Calu3 (cell line): ENCODE measurements at regions not wholly inside any gene's neighbourhood (a gene's known extent, or its start where the extent isn't known, plus 50 kb on each side); places are given as distances from the start of the nearest gene placed in this dataset.
A peak's percentile ranks its signal among the peaks of the same experiment; 100 is the strongest.

Experiments used
- BruUV-seq: library from RNA; stranded (reverse); fragments of 400-500 nt; replicated peaks from 2 replicates; lab custom pipeline; 2021; lab: Mats Ljungman, UMichigan
- CTCF ChIA-PET: fragments of 300-600 bp; sonication (Branson Sonifier 250); formaldehyde crosslinking; loops from one replicate; lab custom pipeline; 2022; ENCODE audit warnings: antibody characterized with exemption; lab: Charles Lee
- DNase-seq: peaks from one replicate; pipeline ENCODE4 v3.0.0; 2022
- H3K27ac Mint-ChIP-seq: one replicate; pipeline ENCODE4 v1.8.0; 2022; ENCODE audit warnings: mixed read lengths; ENCODE audit not compliant: unreplicated experiment
- H3K27me3 Mint-ChIP-seq: one replicate; pipeline ENCODE4 v1.8.0; 2022; ENCODE audit warnings: mixed read lengths; ENCODE audit not compliant: unreplicated experiment
- H3K36me3 Mint-ChIP-seq: one replicate; pipeline ENCODE4 v1.8.0; 2022; ENCODE audit warnings: mild to moderate bottlenecking, moderate library complexity, mixed read lengths; ENCODE audit not compliant: insufficient read depth, unreplicated experiment
- H3K4me1 Mint-ChIP-seq: one replicate; pipeline ENCODE4 v1.8.0; 2022; ENCODE audit warnings: mild to moderate bottlenecking, low read depth, mixed read lengths; ENCODE audit not compliant: unreplicated experiment
- H3K4me3 Mint-ChIP-seq: one replicate; pipeline ENCODE4 v1.8.0; 2022; ENCODE audit warnings: mild to moderate bottlenecking, low read depth, moderate library complexity, mixed read lengths; ENCODE audit not compliant: unreplicated experiment
- H3K9me3 Mint-ChIP-seq: one replicate; pipeline ENCODE4 v1.8.0; 2022; ENCODE audit warnings: low read depth, mixed read lengths; ENCODE audit not compliant: unreplicated experiment
- CTCF ChIP-seq: fragments of 200-600 bp; IDR thresholded peaks from one replicate; pipeline ENCODE4 v1.8.0; 2022; ENCODE audit warnings: antibody characterized with exemption; ENCODE audit not compliant: unreplicated experiment
- intact Hi-C: fragments of 100-400 bp; cut with micrococcal nuclease; formaldehyde crosslinking; loops from one replicate; pipeline ENCODE4 v1.10.0; 2022; ENCODE audit not compliant: unreplicated experiment

GRCh38 chr3:161914703-161915417, 418.3 kb downstream of the OTOL1 start:
- Mint-ChIP-seq H3K9me3 (peaks cover 10% of the 10 kb centered on the region), H3K27ac (no peak overlapping the region), H3K4me1 (peaks cover 22% of the 10 kb centered on the region), H3K27me3 (no peaks in the 10 kb centered on the region), H3K36me3 (no peaks in the 10 kb centered on the region), H3K4me3 (no peak overlapping the region)
- TF ChIP-seq CTCF, result no peak
- peak; percentile 43 for DNase-seq
- CTCF ChIA-PET, result interaction anchor here (1.8 to 1.9 kb wide), 2 partner anchors 60 to 1575 kb away, joined by 5 to 6 read pairs; no protein-coding TSS in a partner anchor
- BruUV-seq, result no TSS peak
- intact Hi-C loops, result loop anchor here (5.0 to 10.0 kb wide), 3 partner anchors 63 to 1572 kb away; no protein-coding TSS in a partner anchor

GRCh38 chr3:161915418-161915750, 418.8 kb downstream of the OTOL1 start:
- no peak overlapping the region for H3K4me3 Mint-ChIP-seq
- H3K27ac Mint-ChIP-seq, result no peak overlapping the region
- no peak for DNase-seq
- H3K27me3 Mint-ChIP-seq, result no peaks in the 10 kb centered on the region
- CTCF ChIA-PET, result interaction anchor here (1.8 to 1.9 kb wide), 2 partner anchors 61 to 1575 kb away, joined by 5 to 6 read pairs; no protein-coding TSS in a partner anchor
- BruUV-seq, result no TSS peak
- intact Hi-C loops, result loop anchor here (5.0 to 10.0 kb wide), 2 partner anchors 1119 to 1572 kb away; no protein-coding TSS in a partner anchor
- H3K36me3 Mint-ChIP-seq, result no peaks in the 10 kb centered on the region
- peaks cover 22% of the 10 kb centered on the region for H3K4me1 Mint-ChIP-seq
- H3K9me3 Mint-ChIP-seq, result peaks cover 10% of the 10 kb centered on the region
- no peak for TF ChIP-seq CTCF

- no peak for DNase-seq
- Mint-ChIP-seq H3K27me3 (no peaks in the 10 kb centered on the region), H3K4me1 (peaks cover 2% of the 10 kb centered on the region), H3K9me3 (peaks cover 12% of the 10 kb centered on the region), H3K27ac (no peak overlapping the region), H3K36me3 (no peaks in the 10 kb centered on the region), H3K4me3 (no peak overlapping the region)
- no peak for TF ChIP-seq CTCF
- BruUV-seq, result no TSS peak
- intact Hi-C loops, result no loop called here
- CTCF ChIA-PET, result no interaction called here
Measured at GRCh38 chr3:161920196-161920595, 423.6 kb downstream of the OTOL1 start.

GRCh38 chr3:161925749-161926360, 429.2 kb downstream of the OTOL1 start:
- Mint-ChIP-seq H3K27ac (no peak overlapping the region), H3K4me3 (no peak overlapping the region), H3K9me3 (peaks cover 6% of the 10 kb centered on the region), H3K27me3 (no peaks in the 10 kb centered on the region), H3K4me1 (no peaks in the 10 kb centered on the region), H3K36me3 (no peaks in the 10 kb centered on the region)
- BruUV-seq, result no TSS peak
- intact Hi-C loops, result no loop called here
- peak; percentile 14 for TF ChIP-seq CTCF
- DNase-seq, result no peak
- CTCF ChIA-PET, result no interaction called here
